Esophagus muscularis mucosa (tissue), 4 donors: ENCODE measurements at regions not wholly inside any gene's neighbourhood (a gene's known extent, or its start where the extent isn't known, plus 50 kb on each side); places are given as distances from the start of the nearest gene placed in this dataset.

Experiments used
- DNase-seq: peaks from one replicate; pipeline ENCODE4 v3.0.0-alpha.2; 2017; ENCODE audit errors: extremely low spot score
- H3K27ac ChIP-seq, 4 donors: fragments of 200-600 bp; sonication (generic); replicated peaks in 1 of 4; 1 replicate in 3 of 4; 2 replicates in 1 of 4; pipeline ENCODE4 v1.5.1; 2016 to 2019; ENCODE audit warnings: mild to moderate bottlenecking in 1 of 4
- H3K27me3 ChIP-seq, 4 donors: fragments of 200-600 bp; sonication (generic); one replicate each; pipeline versions ENCODE4 v1.5.1 to v1.6.0; 2016 to 2019
- H3K36me3 ChIP-seq, 4 donors: fragments of 200-600 bp; sonication (generic); one replicate each; pipeline ENCODE4 v1.5.1; 2016 to 2019
- H3K4me1 ChIP-seq, 4 donors: fragments of 200-600 bp; sonication (generic); one replicate each; pipeline ENCODE4 v1.5.1; 2016 to 2019
- H3K4me3 ChIP-seq, 4 donors: fragments of 200-600 bp; sonication (generic); 1 replicate in 2 of 4; 2 replicates in 2 of 4; pipeline ENCODE4 v1.5.1; 2016 to 2019; ENCODE audit warnings: mild to moderate bottlenecking in 4 of 4, moderate library complexity in 1 of 4
- H3K9me3 ChIP-seq, 4 donors: fragments of 200-600 bp; sonication (generic); 1 replicate in 3 of 4; 2 replicates in 1 of 4; pipeline ENCODE4 v1.5.1; 2016 to 2019
- CTCF ChIP-seq, 3 experiments: fragments of 200-600 bp in 2 of 3; fragments of 450-650 bp in 1 of 3; sonication (generic) in 2 of 3; IDR thresholded peaks; one replicate each; pipeline ENCODE4 v1.5.1; 2017 to 2019; ENCODE audit warnings: antibody characterized with exemption in 3 of 3, mild to moderate bottlenecking in 2 of 3, moderate library complexity in 1 of 3
- EP300 ChIP-seq: sonication (generic); formaldehyde crosslinking; IDR thresholded peaks from one replicate; pipeline ENCODE4 v1.6.1; 2017; ENCODE audit warnings: antibody characterized with exemption
- POLR2A ChIP-seq: fragments of 450-650 bp; IDR thresholded peaks from one replicate; pipeline ENCODE4 v1.6.1; 2017; ENCODE audit warnings: antibody characterized with exemption, moderate library complexity, mild to moderate bottlenecking, low read depth
- POLR2AphosphoS5 ChIP-seq, 2 donors: sonication (generic); formaldehyde crosslinking; IDR thresholded peaks; one replicate each; pipeline ENCODE4 v1.6.1; 2017; ENCODE audit warnings: antibody characterized with exemption in 2 of 2
- WGBS: methylation state at CpG from one replicate; pipeline ENCODE4 v1.1.5; 2018; 5-methylcytosine and 5-hydroxymethylcytosine counted together
- intact Hi-C: fragments of 100-400 bp; cut with DNase I; formaldehyde crosslinking; loops from one replicate; pipeline ENCODE4 v1.15.1; 2023

- TF ChIP-seq POLR2A (no peak), CTCF (IDR thresholded peaks at IDR 0.05) (no peak), EP300 (no peak), POLR2AphosphoS5 (IDR thresholded peaks at IDR 0.05) (no peak)
- 85% methylated on average over 11 of the region's 11 CpGs for WGBS
Observed at GRCh38 chr4:151960449-151961230, 199.8 kb upstream of the GATB start.

GRCh38 chr4:151957153-151957552 is 196.3 kb upstream of the GATB start:
- intact Hi-C loops, result no loop called here
- DNase-seq, result no peak
- Histone ChIP-seq H3K4me1 (peaks cover 0 to 13% (median 9%) of the 10 kb centered on the region in 4 donors), H3K27ac (no peak overlapping the region), H3K27me3 (no peaks in the 10 kb centered on the region), H3K9me3 (no peaks in the 10 kb centered on the region), H3K36me3 (no peaks in the 10 kb centered on the region), H3K4me3 (no peak overlapping the region)
- no peak for TF ChIP-seq CTCF (IDR thresholded peaks at IDR 0.05)
- no peak for TF ChIP-seq POLR2A
- no peak for TF ChIP-seq POLR2AphosphoS5 (IDR thresholded peaks at IDR 0.05)
- TF ChIP-seq EP300, result no peak
- 47% methylated on average over 5 of the region's 5 CpGs for WGBS

More at GRCh38 chr4:151960449-151961230, 199.8 kb upstream of the GATB start:
- H3K27ac ChIP-seq, result no peak overlapping the region
- H3K9me3 ChIP-seq, result no peaks in the 10 kb centered on the region
- no peak for DNase-seq
- H3K4me3 ChIP-seq, result no peak overlapping the region
- intact Hi-C loops, result no loop called here
- H3K27me3 ChIP-seq, result no peaks in the 10 kb centered on the region
- no peaks in the 10 kb centered on the region for H3K36me3 ChIP-seq
- peaks cover 0 to 13% (median 9%) of the 10 kb centered on the region in 4 donors for H3K4me1 ChIP-seq

DNA sequence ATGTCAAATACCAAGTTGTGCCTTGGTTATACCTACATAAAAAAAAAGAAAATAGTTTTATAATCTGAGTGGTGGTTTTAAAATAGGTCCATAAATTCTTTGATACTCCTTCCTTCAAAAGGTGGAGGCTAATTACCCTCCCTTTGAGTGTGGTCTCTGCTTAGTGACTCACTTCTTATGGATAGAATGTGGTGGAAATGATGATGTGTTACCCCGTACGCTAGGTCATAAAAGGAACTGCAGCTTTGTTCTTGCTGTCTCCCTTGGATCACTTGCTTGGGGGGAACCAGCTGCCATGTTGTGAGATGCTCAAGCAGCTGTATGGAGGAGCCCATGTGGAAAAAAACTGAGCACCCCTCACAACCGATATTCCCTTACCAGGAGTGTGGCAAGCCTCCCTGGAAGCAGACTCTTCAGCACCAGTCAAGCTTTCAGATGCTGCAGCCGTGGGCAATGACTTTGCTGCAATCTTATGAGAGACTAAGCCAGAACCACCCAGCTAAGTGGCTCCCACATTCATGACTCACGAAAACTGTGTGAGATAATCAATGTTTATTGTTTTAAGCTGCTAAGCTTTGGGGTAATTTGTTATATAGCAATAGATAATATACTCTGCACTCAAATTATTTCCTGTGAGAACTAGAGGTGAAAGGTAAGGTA is 195.0 kb upstream of the GATB start:
- 85% methylated on average over 5 of the region's 5 CpGs for WGBS
- intact Hi-C loops, result no loop called here
- no peak for DNase-seq

GRCh38 chr4:151953795-151954372 is 193.1 kb upstream of the GATB start:
- intact Hi-C loops, result no loop called here

More for the DNA sequence above, 195.0 kb upstream of the GATB start:
- Histone ChIP-seq H3K27ac (no peak overlapping the region), H3K27me3 (no peaks in the 10 kb centered on the region), H3K4me1 (peaks cover 5 to 19% (median 7%) of the 10 kb centered on the region in 4 donors), H3K4me3 (no peak overlapping the region), H3K36me3 (no peaks in the 10 kb centered on the region), H3K9me3 (no peaks in the 10 kb centered on the region)
- TF ChIP-seq EP300, result no peak
- TF ChIP-seq POLR2A, result no peak
- no peak for TF ChIP-seq POLR2AphosphoS5 (IDR thresholded peaks at IDR 0.05)
- no peak for TF ChIP-seq CTCF (IDR thresholded peaks at IDR 0.05)

GRCh38 chr4:151953312-151953711 is 192.5 kb upstream of the GATB start:
- DNase-seq, result no peak
- Histone ChIP-seq H3K36me3 (no peaks in the 10 kb centered on the region), H3K4me1 (peaks cover 0 to 12% (median 3%) of the 10 kb centered on the region in 4 donors), H3K4me3 (no peak overlapping the region), H3K9me3 (no peaks in the 10 kb centered on the region), H3K27me3 (no peaks in the 10 kb centered on the region), H3K27ac (no peak overlapping the region)
- TF ChIP-seq EP300 (no peak), POLR2AphosphoS5 (IDR thresholded peaks at IDR 0.05) (no peak), POLR2A (no peak)
- intact Hi-C loops, result no loop called here
- WGBS, result 82% methylated on average over 1 of the region's 1 CpG

More at GRCh38 chr4:151953795-151954372, 193.1 kb upstream of the GATB start:
- Histone ChIP-seq H3K9me3 (no peaks in the 10 kb centered on the region), H3K36me3 (no peaks in the 10 kb centered on the region), H3K4me1 (peaks cover 0 to 12% (median 3%) of the 10 kb centered on the region in 4 donors), H3K4me3 (no peak overlapping the region), H3K27me3 (no peaks in the 10 kb centered on the region), H3K27ac (no peak overlapping the region)
- WGBS, result 87% methylated on average over 6 of the region's 6 CpGs
- no peak for DNase-seq
- no peak for TF ChIP-seq EP300
- TF ChIP-seq POLR2AphosphoS5 (IDR thresholded peaks at IDR 0.05), result no peak
